Stimulated activated CD4-positive, alpha-beta T cell treated with anti-CD3 and anti-CD28 coated beads, Interleukin-2, amount 100 ng/mL, for 48 hours (primary cell): ENCODE measurements at regions not wholly inside any gene's neighbourhood (a gene's known extent, or its start where the extent isn't known, plus 50 kb on each side); places are given as distances from the start of the nearest gene placed in this dataset.

Experiments used
- DNase-seq, 2 donors: peaks; one replicate each; pipeline ENCODE4 v3.0.0-alpha.2; 2020

DNA sequence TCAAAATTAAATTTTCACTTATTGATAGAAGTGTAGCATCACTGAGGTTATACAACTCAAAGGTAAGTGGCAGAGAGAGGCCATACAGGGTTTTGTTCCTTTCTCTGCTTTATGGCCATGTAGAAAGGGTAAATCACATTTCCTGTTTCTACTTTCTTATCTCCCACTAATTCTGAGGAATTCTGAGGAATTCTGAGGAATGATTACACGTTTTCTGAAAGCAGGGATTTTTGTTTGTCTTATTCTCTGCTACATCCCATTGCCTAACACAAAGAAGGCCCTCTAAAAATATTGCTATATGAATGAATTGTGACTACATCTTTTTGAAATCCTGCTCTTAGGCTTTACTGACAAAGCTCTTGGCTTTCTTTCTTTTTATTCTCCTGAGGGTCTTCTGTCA is 516.9 kb upstream of the ZNF608 start:
- no peak for DNase-seq

DNA sequence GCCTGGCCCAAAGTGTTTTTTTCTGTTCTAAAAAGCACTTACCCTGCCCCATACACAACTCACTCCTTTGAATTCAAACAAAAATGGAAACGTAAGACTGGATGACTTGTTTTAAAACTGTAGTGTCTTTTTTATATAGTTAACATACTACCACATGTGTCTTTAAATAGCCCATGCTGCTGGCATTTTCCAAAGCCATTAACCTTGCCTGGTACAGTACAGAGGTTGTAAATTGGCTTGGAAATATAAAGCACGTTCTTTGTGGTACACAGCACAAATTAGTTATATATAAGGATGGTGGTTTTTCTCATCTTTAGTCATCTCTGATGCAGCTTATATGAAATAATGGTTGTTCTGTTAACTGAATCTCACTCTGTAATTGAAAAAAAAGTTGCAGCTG is 519.7 kb upstream of the ZNF608 start:
- DNase-seq, result no peak

DNA sequence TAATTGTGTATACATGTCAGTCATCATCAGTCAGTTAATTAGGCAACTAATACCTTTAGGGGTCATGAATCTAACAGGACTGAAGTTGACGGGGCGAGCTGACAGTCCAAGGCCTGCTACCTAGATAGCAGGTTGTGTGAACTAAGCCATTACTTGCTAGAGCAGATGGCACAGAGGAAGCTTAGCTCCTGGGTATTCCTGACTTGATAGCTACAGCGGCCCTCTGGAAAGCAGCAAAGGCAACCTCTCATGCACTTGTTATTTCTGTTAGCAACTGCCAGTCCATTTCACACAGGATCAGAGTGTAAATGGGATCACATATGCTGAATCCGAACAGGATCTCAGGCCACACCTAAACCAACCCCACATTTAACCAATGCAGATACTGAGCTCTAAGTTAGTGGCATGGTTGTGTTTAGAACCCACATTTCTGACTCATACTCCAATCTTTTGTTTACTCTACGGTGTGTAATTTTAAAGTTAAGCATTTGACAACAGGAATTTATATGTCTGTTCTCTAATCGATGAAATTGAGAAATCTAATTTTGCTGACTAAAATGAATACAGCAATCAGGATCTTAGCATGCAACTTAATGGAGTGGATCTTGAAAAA is 521.3 kb upstream of the ZNF608 start:
- no peak for DNase-seq

DNA sequence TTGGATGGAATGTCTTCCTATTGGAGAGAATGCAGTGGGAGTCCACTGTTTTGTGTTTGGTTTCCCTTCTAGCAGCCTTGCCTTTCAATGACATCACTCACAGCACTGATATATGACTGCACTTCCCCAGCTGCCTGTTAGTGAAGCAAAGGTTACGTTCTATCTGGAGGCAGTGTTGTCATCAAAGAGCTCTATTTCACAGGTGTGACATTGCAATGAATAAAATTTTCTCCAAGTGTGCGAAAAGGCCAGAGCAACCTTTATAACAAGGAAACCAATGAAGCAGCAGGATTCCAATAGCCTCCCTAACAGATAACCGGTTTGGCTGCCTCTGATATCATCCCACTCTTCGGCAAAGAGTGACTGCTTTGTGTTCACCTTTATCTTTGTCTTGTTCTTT is 523.5 kb upstream of the ZNF608 start:
- DNase-seq, result no peak

DNA sequence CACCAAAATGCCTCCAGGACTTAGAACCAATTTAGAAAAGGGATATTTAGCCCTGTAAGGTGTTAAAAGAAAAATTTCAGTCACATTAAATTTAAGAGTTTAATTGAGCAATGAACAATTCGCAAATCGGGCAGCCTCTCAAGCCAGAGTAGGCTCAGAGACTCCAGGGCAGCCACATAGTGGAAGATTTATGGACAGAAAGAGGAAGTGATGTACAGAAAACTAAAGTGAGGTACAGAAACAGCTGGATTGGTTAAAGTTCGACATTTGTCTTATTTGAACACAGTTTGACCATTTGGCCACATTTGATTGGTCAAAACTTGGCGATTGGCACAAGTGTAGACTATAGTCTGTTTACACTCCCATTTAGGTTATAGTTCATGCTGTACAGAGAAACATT is 525.9 kb upstream of the ZNF608 start:
- no peak for DNase-seq

DNA sequence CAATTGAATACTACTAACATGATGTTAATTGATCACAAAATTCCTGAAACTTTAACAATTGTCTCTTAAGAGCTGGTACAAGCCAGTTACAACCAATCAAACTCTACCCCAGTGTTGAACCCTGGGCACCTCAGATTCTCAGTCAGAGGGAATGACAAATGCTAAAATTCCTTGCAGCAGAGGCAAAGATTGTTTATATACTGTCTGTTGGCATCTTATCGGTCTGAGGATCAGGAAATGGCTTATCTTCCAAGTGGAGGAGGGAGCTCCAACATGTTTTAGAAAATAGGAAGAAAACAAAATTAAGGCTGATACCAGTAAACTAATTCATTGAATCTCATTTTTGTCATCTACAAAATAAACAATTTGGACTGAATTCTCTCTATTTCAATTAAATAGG is 527.8 kb upstream of the ZNF608 start:
- no peak for DNase-seq

DNA sequence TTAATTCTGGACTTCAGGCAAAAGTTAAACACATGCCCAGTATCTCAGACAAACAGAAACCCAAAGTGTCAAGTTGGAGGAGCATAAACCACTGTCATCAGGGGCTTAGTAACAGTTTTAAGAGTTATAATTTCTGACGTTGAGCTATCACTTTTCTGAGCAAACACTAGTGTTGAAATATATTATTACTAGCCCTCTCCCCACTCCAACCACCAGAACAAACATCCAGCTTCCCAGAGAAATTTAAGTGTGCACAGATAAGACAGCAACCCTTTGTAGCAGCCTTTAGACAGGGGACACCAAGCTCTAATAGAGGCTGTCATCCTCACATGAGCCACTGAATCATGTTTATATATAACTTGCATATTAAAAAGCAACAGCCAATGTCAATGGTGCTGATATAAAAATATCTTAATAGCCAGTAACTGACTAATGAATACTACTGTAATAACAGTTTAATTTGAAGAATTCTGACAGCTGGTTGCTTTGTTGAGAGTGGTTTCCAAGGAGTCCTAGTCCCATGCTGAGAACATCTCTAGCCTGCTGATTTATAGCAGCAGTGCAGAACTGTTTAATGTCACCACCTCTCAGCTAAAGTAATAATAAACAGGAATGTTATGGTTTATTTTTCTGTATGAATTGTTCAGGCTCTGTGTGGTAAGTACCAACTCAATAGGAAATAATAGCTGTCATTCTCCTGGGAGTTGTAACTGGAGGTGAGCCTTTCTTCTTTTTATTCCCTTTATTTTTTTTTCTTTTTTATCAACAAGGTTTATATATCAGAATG is 528.7 kb upstream of the ZNF608 start:
- DNase-seq, result no peak

DNA sequence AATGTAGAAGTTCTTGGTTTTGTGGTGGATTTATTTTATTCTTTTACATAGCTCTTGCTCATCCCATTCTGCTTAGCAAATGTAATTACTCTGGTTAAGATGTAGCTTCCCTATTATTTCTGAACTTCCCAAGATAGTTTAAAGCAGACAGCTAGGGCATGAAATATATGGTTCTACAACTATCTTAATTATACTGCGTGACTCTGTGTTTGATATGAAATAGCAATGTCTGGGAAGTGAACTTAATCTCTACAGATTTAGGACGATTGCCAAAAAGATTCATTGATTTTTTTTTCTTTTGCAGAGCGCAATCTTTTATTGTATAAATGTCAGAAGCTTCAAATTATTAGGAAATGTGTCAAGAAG is 529.3 kb upstream of the ZNF608 start:
- no peak for DNase-seq

DNA sequence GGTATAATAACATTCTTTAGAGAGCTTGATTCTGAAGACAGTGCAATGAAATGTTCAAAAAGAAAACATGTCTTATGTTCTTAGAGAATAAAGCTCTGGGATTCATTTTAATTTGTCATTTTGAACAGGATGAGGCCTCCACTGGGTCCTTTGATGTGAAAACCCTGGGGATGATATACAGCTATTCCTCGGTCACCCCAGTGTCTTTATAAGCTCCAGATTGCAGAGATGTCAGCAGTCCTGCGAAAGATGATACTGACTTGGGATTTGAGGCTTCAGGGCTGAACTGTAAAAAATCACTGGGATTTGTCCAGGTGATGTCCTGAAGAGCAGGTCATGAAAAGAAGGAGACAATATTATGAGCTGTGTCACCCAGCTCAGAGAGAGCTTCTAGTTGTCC is 529.7 kb upstream of the ZNF608 start:
- DNase-seq, result no peak

DNA sequence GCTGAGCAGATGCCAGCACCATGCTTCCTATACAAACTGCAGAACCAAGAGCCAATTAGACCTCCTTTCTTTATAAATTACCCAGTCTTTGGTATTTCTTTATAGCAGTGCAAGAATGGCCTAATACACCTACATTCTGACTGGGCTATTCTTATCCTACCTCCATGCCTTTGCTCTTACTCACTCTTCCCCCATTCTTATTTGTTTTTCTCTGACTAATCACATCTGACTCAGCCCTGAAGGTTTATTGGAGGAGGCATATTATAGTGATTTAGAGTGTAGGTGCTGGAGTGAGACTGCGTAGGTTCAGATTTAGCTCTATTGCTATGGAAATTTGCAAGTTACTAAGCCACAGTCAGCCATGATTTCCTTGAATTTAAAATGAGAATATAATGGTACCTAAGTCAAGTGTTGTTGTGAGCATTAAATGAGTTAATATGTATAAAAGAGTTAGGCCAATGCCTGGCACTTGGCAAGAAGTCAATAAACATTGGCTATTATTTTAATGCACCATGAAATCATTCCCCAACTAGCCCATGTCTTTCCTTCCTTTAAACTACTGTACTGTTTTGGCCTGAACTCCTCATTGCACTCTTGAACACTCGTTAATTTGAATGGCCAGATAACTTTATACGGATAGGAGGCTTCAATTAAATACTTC is 531.2 kb upstream of the ZNF608 start:
- no peak for DNase-seq

DNA sequence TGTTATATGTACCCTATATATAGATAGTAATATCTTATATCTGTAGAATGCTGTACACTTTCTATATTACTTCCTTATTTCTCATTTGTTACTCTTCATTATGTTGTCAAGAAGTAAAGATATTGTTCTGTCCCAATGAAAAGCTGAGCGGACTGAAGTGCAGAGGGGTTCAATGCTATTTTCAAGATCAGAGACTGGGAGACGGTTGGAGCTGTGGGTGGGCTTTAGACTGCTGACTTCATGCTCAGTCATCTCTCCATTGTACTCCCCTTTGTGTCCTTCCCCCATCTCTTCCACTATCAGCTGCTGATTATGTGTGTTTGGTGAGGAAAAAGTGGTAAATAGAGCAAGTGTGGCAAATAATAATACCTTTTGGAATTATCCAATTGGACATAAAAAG is 532.3 kb upstream of the ZNF608 start:
- no peak for DNase-seq

DNA sequence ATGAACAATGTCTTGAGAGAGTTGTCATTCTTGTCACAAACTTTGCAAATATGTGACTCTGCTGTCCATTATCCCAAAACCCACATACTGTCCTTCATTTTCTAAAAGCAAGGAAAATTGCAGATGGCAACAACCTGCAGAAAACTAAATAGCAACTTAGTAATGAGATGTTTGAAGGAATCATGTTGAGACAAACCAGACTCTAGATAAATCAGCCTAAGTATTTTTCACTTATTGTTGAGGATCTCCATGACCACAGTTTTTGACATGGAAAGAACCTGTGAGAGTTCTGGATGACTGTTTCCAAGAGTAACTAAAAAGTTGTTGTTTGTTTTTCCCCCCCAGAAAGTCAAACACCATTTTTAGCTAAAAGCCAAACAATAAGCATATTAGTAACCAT is 535.2 kb upstream of the ZNF608 start:
- DNase-seq, result no peak

DNA sequence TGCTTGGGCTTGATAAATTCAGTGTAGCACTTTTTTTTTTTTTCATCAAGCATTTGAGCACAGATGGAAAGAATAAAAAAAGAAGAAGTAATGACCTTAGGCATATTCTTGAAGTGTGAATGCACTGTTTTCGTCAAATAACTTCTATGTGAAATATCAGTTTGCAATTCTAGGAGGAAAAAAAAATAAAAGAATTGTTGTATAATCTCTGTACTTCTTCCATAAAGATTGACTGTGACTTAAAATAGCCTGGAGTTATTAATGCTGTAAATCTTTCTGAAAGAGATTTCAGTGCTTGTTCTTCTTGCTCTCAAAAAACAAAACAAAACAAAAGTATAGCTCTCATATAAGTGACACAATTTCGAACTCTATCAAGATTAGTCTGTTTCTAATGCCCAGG is 536.9 kb upstream of the ZNF608 start:
- no peak for DNase-seq

DNA sequence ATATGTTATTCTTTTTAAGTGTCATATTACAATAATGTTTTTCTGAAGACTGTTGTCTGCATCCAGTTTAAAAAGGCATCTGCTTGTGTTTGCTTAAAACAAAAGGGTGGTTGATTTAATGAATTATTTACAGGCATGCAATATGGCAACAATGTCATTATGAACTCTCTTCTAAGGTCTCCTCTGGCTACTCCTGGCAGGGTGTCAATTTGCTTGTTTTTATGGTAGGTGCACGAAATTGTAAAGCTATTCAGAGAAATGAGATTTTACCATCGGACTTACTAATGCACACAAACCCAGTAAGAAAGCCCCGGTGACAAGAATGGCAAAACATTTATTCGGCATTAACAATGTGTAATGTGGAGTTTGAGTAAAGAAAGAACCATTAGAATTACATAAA is 539.8 kb upstream of the ZNF608 start:
- no peak for DNase-seq

DNA sequence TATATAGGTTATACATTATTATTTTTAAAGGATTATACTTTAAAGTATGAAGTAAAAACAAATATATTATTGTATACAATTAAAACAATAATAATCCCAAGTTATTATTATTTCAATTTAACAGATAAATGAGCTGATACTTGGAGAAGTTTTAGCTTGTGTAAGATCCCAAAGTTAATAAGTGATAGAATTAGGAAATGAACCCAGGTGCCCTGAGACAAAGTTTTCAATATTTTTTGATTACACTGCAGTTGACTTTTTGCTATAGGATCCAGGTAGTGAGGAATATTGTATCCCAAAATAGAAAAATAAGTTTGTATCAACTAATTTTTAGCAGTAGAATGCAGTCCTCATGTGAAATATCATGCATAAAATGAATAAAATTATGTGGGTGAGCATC is 543.2 kb upstream of the ZNF608 start:
- DNase-seq, result no peak

DNA sequence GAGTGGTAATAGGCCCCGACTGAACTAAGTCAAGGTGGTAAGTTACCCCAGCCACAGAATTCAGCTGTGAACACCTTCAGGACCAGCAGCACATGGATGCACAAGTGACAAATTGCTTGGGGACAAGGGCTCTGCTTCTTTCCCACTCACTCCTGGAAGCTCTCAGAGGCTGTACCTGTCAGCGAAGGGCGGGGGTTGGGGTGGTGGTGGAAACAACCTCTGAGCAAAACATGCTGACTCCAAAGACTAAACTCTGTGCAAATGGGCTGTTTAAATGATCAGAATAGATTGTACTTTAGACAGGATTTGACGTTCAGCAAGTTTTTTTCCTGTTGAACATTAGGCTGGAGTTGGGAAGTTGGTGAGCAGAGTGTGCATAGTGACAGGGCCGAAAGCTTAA is 544.5 kb upstream of the ZNF608 start:
- DNase-seq, result no peak

DNA sequence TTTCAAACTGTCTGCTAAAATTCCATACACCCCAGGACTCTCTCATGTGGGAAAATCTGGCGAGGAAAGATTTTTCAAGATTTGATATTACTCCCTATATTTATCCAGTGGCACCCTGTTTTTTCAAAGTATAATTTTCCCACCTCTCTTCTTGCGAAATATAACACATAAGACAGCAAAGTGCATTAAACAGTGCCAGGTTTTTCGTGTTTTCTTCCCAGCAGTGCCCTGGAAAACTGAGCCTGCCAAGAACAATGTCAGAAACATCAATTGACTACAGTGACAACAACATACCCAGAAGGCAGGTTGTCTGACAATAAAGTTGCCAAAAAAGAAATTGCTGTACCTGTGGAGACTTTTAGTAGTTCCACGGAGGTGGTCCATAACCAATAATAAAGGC is 545.0 kb upstream of the ZNF608 start:
- DNase-seq, result no peak

DNA sequence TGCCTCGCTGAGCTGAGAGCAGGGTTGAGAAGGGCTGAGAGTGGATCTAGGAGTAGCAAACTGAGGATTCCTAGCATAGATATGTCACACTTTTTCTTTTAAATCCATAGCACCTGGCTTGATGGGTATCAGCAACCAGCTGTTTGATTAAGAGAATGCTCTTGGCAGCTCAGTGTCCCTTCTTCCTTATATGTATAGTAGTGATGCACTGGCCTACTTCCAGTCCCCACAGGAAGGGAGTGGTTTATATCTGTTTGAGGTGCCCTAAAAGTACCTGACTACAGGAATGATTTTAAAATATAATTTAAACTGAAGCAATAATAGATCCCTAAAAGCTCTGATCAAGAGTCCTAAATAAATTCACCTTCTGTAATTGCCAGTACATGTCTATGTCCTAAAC is 546.8 kb upstream of the ZNF608 start:
- DNase-seq, result no peak

DNA sequence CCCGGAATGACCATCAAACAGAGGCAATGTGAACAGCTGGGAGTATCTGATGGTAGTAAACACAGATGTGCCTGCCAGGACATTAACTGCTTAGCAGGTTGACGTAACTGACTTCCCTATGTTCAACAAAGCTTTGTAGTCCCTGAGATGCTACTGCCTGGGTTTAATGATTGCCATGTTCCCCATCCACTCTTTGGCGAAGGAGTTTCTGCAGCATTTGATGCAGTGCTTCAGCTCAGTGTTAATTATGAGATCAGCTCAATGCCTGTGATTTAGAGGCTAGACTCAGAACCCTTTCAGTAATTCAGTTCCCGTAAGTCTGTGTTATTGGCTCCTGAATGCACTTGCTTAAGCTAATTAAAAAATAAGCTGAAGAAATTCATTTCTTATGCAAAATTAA is 547.3 kb upstream of the ZNF608 start:
- DNase-seq, result no peak

DNA sequence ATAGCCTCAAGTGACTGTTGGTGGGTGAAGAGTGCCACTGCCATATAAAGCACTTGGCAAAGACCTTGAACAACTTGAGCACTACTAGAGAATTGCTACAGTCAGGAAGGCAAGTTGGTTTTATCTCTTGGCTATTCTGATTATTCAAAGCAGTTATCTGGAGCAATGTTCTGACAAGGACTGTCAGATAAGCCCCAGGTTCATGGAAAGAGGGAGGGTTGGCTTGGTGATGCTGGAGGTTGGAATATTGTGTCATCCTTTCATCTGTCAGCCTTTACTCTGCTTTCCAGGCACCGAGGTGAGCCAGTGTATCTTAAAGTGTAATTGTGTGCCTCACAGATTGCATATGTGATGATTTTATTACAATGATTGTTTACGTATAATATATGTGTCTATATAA is 548.4 kb upstream of the ZNF608 start:
- DNase-seq, result no peak

DNA sequence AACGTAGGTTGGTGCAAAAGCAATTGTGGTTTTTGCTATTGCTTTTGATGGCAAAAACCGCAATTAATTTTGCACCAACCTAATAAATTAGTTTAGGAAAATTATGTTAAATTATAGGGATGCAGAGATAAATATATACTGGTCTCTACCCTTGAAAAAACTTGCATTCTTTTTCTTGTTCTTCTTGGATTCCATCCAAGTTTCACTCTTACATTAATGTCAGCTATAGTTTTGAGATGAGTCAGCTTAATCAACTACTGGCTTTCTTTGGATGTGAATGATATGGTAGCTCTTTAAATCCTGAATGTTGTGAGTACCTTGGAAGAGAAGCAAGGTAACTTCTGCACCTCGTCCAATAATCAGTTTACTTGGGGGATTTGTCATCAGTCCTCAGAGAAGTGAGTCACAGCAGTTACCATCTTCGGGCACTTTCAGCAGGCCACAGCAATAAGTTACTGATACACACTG is 549.0 kb upstream of the ZNF608 start:
- DNase-seq, result no peak

DNA sequence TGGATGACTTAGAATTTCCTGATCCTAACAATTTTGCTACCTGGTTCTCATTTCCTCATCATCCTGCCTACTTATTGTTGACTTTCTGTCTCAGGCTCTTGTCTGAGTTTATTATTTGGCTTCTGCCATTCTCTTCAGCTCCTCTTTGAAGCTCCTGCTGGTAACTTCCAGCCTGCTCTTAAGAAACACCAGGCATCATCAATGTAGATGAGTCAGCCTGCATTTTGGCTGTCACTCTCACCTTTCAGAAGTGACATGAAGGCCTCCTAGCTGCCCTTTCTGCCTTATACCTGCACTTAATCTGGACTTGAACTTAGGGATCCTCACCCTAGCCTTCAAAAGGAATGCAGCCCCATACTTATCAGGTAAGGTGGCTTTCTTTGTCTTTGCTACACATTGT is 551.8 kb upstream of the ZNF608 start:
- no peak for DNase-seq

DNA sequence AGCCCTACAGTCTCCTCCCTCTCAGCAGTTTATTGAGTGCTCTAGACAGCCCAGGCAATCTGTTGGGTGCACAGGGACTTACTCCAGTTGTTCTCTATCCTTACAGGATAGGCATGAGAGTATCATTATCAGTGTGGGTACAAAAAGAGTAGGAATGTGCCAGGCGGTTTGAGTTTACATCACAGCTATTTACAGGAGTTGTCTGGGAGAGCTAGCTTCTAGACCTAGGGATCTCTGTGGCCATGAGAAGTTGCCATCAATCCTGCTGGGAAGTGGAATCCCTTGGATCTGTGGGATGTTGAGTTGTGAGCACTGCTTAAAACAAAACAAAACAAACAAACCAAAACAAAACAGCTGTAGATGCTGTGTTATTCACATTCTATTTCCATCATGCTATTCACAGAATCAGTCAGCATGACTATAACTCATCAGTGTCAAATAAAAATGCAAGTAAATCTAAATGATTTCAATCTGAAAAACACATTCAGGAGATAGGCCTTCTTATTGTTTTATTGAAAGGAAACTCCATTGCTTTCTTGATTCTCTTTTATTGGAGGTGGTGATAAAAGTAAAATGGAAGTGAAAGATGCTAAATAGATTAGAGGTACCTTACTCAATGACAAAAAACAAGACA is 552.4 kb upstream of the ZNF608 start:
- no peak for DNase-seq

DNA sequence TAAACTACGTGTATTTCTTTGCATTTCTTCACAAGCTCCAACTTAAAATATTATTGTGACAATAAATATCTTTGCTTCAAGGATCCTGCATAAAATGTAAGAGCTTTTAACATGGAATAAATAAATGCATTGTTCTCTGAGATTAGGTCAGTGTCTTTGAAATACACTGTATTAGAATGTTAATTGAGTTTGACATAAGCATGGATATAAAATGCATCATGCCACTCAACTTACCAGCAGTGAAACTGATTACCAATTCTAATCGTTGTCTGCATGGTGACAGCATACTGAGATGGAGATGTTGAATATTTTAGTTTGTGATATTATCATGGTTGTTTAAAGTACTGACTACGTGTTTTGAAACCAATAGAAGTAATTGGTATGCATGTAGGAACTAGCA is 555.3 kb upstream of the ZNF608 start:
- DNase-seq, result no peak
